ENCODE measurements at regions not wholly inside any gene's neighbourhood (a gene's known extent, or its start where the extent isn't known, plus 50 kb on each side); places are given as distances from the start of the nearest gene placed in this dataset.

GRCh38 chr20:7196481-7196880 lies 429.0 kb downstream of the BMP2 start:
- no peak overlapping the region for H3K4me3 ChIP-seq (ENCODE audit: low read depth, low read length)
- H3K4me1 ChIP-seq (ENCODE audit: insufficient read depth), result no peaks in the 10 kb centered on the region
- no peak for DNase-seq (ENCODE audit: extremely low spot score)
- H3K27ac ChIP-seq (ENCODE audit: low read depth), result no peak overlapping the region
- 84% methylated on average over 1 of the region's 1 CpG for WGBS
- H3K36me3 ChIP-seq (ENCODE audit: insufficient read depth), result no peaks in the 10 kb centered on the region

GRCh38 chr20:7199861-7200260 lies 432.4 kb downstream of the BMP2 start:
- WGBS, result 73% methylated on average over 2 of the region's 2 CpGs
- DNase-seq (ENCODE audit: extremely low spot score), result no peak
- no peak overlapping the region for H3K4me3 ChIP-seq (ENCODE audit: low read depth, low read length)
- H3K4me1 ChIP-seq (ENCODE audit: insufficient read depth), result no peaks in the 10 kb centered on the region
- H3K36me3 ChIP-seq (ENCODE audit: insufficient read depth), result no peaks in the 10 kb centered on the region
- H3K27ac ChIP-seq (ENCODE audit: low read depth), result no peak overlapping the region

GRCh38 chr20:7207186-7207798 lies 439.8 kb downstream of the BMP2 start:
- H3K27ac ChIP-seq (ENCODE audit: low read depth), result no peak overlapping the region
- no peaks in the 10 kb centered on the region for H3K36me3 ChIP-seq (ENCODE audit: insufficient read depth)
- WGBS, result 65% methylated on average over 6 of the region's 6 CpGs
- H3K4me1 ChIP-seq (ENCODE audit: insufficient read depth), result no peaks in the 10 kb centered on the region
- DNase-seq (ENCODE audit: extremely low spot score), result no peak
- no peak overlapping the region for H3K4me3 ChIP-seq (ENCODE audit: low read depth, low read length)

- WGBS, result 75% methylated on average over 4 of the region's 4 CpGs
- H3K4me1 ChIP-seq (ENCODE audit: insufficient read depth), result no peaks in the 10 kb centered on the region
- H3K36me3 ChIP-seq (ENCODE audit: insufficient read depth), result no peaks in the 10 kb centered on the region
- no peak overlapping the region for H3K4me3 ChIP-seq (ENCODE audit: low read depth, low read length)
- no peak overlapping the region for H3K27ac ChIP-seq (ENCODE audit: low read depth)
- DNase-seq (ENCODE audit: extremely low spot score), result no peak
Observed at GRCh38 chr20:7210910-7211309, 443.4 kb downstream of the BMP2 start.

GRCh38 chr20:7214081-7214740 lies 446.7 kb downstream of the BMP2 start:
- 86% methylated on average over 3 of the region's 3 CpGs for WGBS
- Histone ChIP-seq H3K4me1 (ENCODE audit: insufficient read depth) (no peaks in the 10 kb centered on the region), H3K4me3 (ENCODE audit: low read depth, low read length) (no peak overlapping the region), H3K27ac (ENCODE audit: low read depth) (no peak overlapping the region), H3K36me3 (ENCODE audit: insufficient read depth) (no peaks in the 10 kb centered on the region)
- no peak for DNase-seq (ENCODE audit: extremely low spot score)

GRCh38 chr20:7217606-7218005 lies 450.1 kb downstream of the BMP2 start:
- Histone ChIP-seq H3K36me3 (ENCODE audit: insufficient read depth) (no peaks in the 10 kb centered on the region), H3K4me1 (ENCODE audit: insufficient read depth) (no peaks in the 10 kb centered on the region), H3K27ac (ENCODE audit: low read depth) (no peak overlapping the region), H3K4me3 (ENCODE audit: low read depth, low read length) (no peak overlapping the region)
- DNase-seq (ENCODE audit: extremely low spot score), result no peak
- WGBS, result 71% methylated on average over 1 of the region's 1 CpG

GRCh38 chr20:7220755-7221154 lies 453.3 kb downstream of the BMP2 start:
- no peaks in the 10 kb centered on the region for H3K36me3 ChIP-seq (ENCODE audit: insufficient read depth)
- no peaks in the 10 kb centered on the region for H3K4me1 ChIP-seq (ENCODE audit: insufficient read depth)
- WGBS, result 48% methylated on average over 1 of the region's 1 CpG
- no peak overlapping the region for H3K4me3 ChIP-seq (ENCODE audit: low read depth, low read length)
- no peak overlapping the region for H3K27ac ChIP-seq (ENCODE audit: low read depth)
- DNase-seq (ENCODE audit: extremely low spot score), result no peak

- Histone ChIP-seq H3K36me3 (ENCODE audit: insufficient read depth) (no peaks in the 10 kb centered on the region), H3K4me3 (ENCODE audit: low read depth, low read length) (no peak overlapping the region), H3K4me1 (ENCODE audit: insufficient read depth) (no peaks in the 10 kb centered on the region), H3K27ac (ENCODE audit: low read depth) (no peak overlapping the region)
- DNase-seq (ENCODE audit: extremely low spot score), result no peak
- 70% methylated on average over 2 of the region's 2 CpGs for WGBS
Observed at GRCh38 chr20:7226156-7226555, 458.7 kb downstream of the BMP2 start.

GRCh38 chr20:7231303-7231702 lies 463.8 kb downstream of the BMP2 start:
- H3K27ac ChIP-seq (ENCODE audit: low read depth), result no peak overlapping the region
- no peaks in the 10 kb centered on the region for H3K36me3 ChIP-seq (ENCODE audit: insufficient read depth)
- H3K4me1 ChIP-seq (ENCODE audit: insufficient read depth), result no peaks in the 10 kb centered on the region
- H3K4me3 ChIP-seq (ENCODE audit: low read depth, low read length), result no peak overlapping the region
- DNase-seq (ENCODE audit: extremely low spot score), result no peak

- Histone ChIP-seq H3K4me3 (ENCODE audit: low read depth, low read length) (no peak overlapping the region), H3K27ac (ENCODE audit: low read depth) (no peak overlapping the region), H3K4me1 (ENCODE audit: insufficient read depth) (no peaks in the 10 kb centered on the region), H3K36me3 (ENCODE audit: insufficient read depth) (no peaks in the 10 kb centered on the region)
- DNase-seq (ENCODE audit: extremely low spot score), result no peak
- WGBS, result 64% methylated on average over 2 of the region's 2 CpGs
Observed at GRCh38 chr20:7232796-7233195, 465.3 kb downstream of the BMP2 start.

- H3K27ac ChIP-seq (ENCODE audit: low read depth), result no peak overlapping the region
- 86% methylated on average over 1 of the region's 1 CpG for WGBS
- no peak for DNase-seq (ENCODE audit: extremely low spot score)
- no peaks in the 10 kb centered on the region for H3K4me1 ChIP-seq (ENCODE audit: insufficient read depth)
- no peak overlapping the region for H3K4me3 ChIP-seq (ENCODE audit: low read depth, low read length)
- H3K36me3 ChIP-seq (ENCODE audit: insufficient read depth), result no peaks in the 10 kb centered on the region
Observed at GRCh38 chr20:7237251-7237650, 469.8 kb downstream of the BMP2 start.

- no peaks in the 10 kb centered on the region for H3K4me1 ChIP-seq (ENCODE audit: insufficient read depth)
- no peak overlapping the region for H3K4me3 ChIP-seq (ENCODE audit: low read depth, low read length)
- H3K27ac ChIP-seq (ENCODE audit: low read depth), result no peak overlapping the region
- no peak for DNase-seq (ENCODE audit: extremely low spot score)
- H3K36me3 ChIP-seq (ENCODE audit: insufficient read depth), result no peaks in the 10 kb centered on the region
- 92% methylated on average over 3 of the region's 3 CpGs for WGBS
Observed at GRCh38 chr20:7240490-7240889, 473.0 kb downstream of the BMP2 start.

GRCh38 chr20:7248281-7249201 lies 481.1 kb downstream of the BMP2 start:
- peak; percentile 70 for DNase-seq (ENCODE audit: extremely low spot score)
- 32% methylated on average over 7 of the region's 7 CpGs for WGBS

GRCh38 chr20:7250337-7250736 lies 482.9 kb downstream of the BMP2 start:
- DNase-seq (ENCODE audit: extremely low spot score), result no peak
- Histone ChIP-seq H3K36me3 (ENCODE audit: insufficient read depth) (no peaks in the 10 kb centered on the region), H3K27ac (ENCODE audit: low read depth) (no peak overlapping the region), H3K4me3 (ENCODE audit: low read depth, low read length) (no peak overlapping the region), H3K4me1 (ENCODE audit: insufficient read depth) (no peaks in the 10 kb centered on the region)
- WGBS, result 58% methylated on average over 2 of the region's 2 CpGs

More at GRCh38 chr20:7248281-7249201, 481.1 kb downstream of the BMP2 start:
- Histone ChIP-seq H3K4me3 (ENCODE audit: low read depth, low read length) (no peak overlapping the region), H3K27ac (ENCODE audit: low read depth) (no peak overlapping the region), H3K4me1 (ENCODE audit: insufficient read depth) (no peaks in the 10 kb centered on the region), H3K36me3 (ENCODE audit: insufficient read depth) (no peaks in the 10 kb centered on the region)

All from urinary bladder (tissue), 3 donors.